ENCODE measurements at regions not wholly inside any gene's neighbourhood (a gene's known extent, or its start where the extent isn't known, plus 50 kb on each side); places are given as distances from the start of the nearest gene placed in this dataset.
"Not testable (repeated sequence)": the region's sequence is repeated elsewhere in the genome, so short reads cannot be mapped to it uniquely, and the experiment has no call there.

DNA sequence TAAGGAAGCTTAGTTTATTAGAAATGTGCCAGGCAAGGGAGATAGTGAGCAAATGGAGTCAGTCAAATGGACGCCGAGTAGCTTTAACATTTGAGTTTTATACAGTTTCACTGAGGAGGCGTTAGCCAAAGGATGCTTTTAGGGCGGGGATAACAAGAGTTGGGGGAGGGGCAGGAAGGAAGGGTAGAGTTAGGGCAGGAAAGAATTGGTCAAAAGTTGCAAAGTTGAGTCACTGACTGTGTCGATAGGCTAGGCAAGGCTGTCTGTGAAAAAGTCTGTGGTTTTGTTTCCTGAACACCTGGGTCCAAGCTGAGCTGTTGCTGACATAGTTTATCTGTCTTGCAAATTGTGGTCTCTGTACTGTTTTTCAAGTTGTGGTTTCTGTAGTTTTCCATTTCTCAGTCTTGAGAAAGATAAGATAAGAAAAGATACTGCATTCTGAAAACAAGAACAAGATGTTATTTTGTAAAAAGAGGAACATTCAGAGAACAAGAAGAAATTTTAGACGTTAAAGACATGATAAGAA lies 62.6 kb upstream of the RESF1 start:
- no peak overlapping the region for H3K27ac ChIP-seq
- peaks cover 0 to 9% of the 10 kb centered on the region in 2 donors for H3K4me1 ChIP-seq

GRCh38 chr12:31895449-31896150 lies 63.6 kb upstream of the RESF1 start:
- no peak overlapping the region for H3K27ac ChIP-seq
- TF ChIP-seq CTCF (IDR thresholded peaks at IDR 0.05) (no peak), POLR2A (IDR thresholded peaks at IDR 0.05) (no peak)
- H3K27me3 ChIP-seq, result no peaks in the 10 kb centered on the region
- no peak overlapping the region for H3K4me3 ChIP-seq (replicated peaks in 1 of 3)
- intact Hi-C loops (cut with DNase I), result no loop called here
- H3K9me3 ChIP-seq, result no peaks in the 10 kb centered on the region
- no peak for DNase-seq
- peaks cover 0 to 9% of the 10 kb centered on the region in 2 donors for H3K4me1 ChIP-seq
- 93 to 96% methylated on average over 8 of the region's 8 CpGs for WGBS, 2 donors
- H3K36me3 ChIP-seq, result no peaks in the 10 kb centered on the region

More for the DNA sequence above, 62.6 kb upstream of the RESF1 start:
- H3K36me3 ChIP-seq, result no peaks in the 10 kb centered on the region
- intact Hi-C loops (cut with DNase I), result no loop called here
- no peak overlapping the region for H3K4me3 ChIP-seq (replicated peaks in 1 of 3)
- H3K9me3 ChIP-seq, result no peaks in the 10 kb centered on the region
- H3K27me3 ChIP-seq, result no peaks in the 10 kb centered on the region
- WGBS, 2 donors, result 59 to 63% methylated on average over 6 of the region's 6 CpGs
- TF ChIP-seq POLR2A (IDR thresholded peaks at IDR 0.05) (no peak), CTCF (IDR thresholded peaks at IDR 0.05) (no peak)
- DNase-seq, result peak; percentile 9 to 25

- Histone ChIP-seq H3K36me3 (no peaks in the 10 kb centered on the region), H3K27me3 (no peaks in the 10 kb centered on the region), H3K27ac (no peak overlapping the region), H3K4me1 (no peaks in the 10 kb centered on the region), H3K9me3 (no peaks in the 10 kb centered on the region), H3K4me3 (replicated peaks in 1 of 3) (no peak overlapping the region)
- no peak for DNase-seq
- no peak for TF ChIP-seq POLR2A (IDR thresholded peaks at IDR 0.05)
- 87 to 90% methylated on average over 8 of the region's 8 CpGs for WGBS, 2 donors
- intact Hi-C loops (cut with DNase I), result no loop called here
Observed at GRCh38 chr12:31890295-31891285, 68.6 kb upstream of the RESF1 start.

DNA sequence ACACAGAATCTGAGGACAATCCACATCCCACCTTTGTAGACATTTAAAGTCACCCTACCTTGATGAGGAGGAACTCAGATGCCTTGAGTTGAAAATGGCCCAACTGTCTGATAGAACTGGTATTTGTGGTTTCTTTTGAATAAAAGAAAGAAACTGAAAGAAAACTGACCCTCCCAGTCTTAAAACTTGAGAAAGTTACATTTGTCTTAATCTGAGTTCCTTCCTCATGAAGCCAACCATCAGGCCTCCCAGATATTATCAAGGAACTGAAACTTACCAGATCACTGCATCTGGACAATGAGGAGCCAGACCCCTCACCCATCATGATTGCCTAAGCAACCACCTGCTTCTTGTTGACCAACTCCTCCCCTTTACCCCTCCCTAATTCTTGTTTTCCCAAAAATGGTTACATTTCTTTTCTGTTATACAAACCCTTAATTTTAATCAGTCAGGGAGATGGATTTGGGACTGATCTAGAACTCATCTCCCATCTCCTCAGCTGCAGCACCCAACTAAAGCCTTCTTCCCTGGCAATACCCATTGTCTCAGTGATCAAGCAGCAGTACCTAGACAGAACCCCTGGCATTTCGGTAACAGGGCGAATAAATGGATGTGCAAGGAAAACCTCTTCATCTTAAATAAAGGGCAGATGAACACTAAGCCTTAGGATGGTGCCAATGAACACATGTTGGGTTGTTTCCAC lies 72.0 kb upstream of the RESF1 start:
- Histone ChIP-seq H3K4me1 (no peaks in the 10 kb centered on the region), H3K27ac (no peak overlapping the region), H3K27me3 (no peaks in the 10 kb centered on the region), H3K4me3 (replicated peaks in 1 of 3) (no peak overlapping the region), H3K9me3 (no peaks in the 10 kb centered on the region), H3K36me3 (no peaks in the 10 kb centered on the region)
- intact Hi-C loops (cut with DNase I), result no loop called here
- no peak for DNase-seq
- TF ChIP-seq POLR2A (IDR thresholded peaks at IDR 0.05) (no peak), CTCF (IDR thresholded peaks at IDR 0.05) (no peak)
- WGBS, 2 donors, result 48 to 80% methylated on average over 2 of the region's 2 CpGs

GRCh38 chr12:31882682-31883081 lies 76.5 kb upstream of the RESF1 start:
- WGBS, 2 donors, result 94 to 95% methylated on average over 5 to 6 of the region's 6 CpGs
- H3K27me3 ChIP-seq; DNase-seq; H3K4me3 ChIP-seq (replicated peaks in 1 of 3); H3K27ac ChIP-seq; H3K4me1 ChIP-seq; H3K36me3 ChIP-seq; intact Hi-C loops (cut with DNase I); H3K9me3 ChIP-seq: not testable (repeated sequence)
